HG02763 (cell line): ENCODE measurements at regions not wholly inside any gene's neighbourhood (a gene's known extent, or its start where the extent isn't known, plus 50 kb on each side); places are given as distances from the start of the nearest gene placed in this dataset.
A peak's percentile ranks its signal among the peaks of the same experiment; 100 is the strongest.

ENCODE experiments used
- ATAC-seq: cut with Tn5 transposase; IDR thresholded peaks from one replicate; pipeline ENCODE4 v1.9.1; 2021; ENCODE audit warnings: mild to moderate bottlenecking, moderate library complexity; ENCODE audit not compliant: unreplicated experiment

DNA sequence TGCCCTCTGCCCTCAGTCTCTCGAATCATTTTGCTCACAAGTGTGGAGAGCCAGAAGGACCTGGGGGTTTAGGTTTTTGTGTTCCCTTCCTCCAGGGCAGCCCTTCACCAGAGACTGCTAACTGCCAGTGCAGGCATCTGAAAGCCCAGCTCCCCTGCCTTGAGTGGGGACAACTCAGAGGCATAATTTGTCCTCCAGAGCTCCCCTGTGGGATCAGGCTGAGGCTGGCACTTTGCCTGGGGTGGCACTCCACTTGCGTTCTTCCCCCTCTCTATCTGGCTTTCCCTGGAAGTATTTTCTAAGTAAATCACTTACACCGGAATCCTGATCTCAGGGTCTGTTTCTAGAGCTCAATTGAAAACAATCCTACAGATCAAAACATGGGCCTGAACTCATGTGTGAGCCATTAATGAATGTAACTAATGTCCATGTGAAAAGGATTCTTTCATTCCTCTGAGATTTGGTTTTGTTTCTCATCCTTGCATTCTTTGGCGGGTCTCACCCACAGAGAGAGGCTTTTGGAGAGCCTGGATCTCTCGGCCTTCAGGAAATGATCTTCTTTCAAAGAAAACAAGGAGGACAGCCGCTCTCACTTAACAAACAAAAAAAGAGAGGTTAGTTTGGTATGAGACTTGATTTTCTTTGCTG lies 125.7 kb upstream of the RIPOR2 start:
- no peak for ATAC-seq

DNA sequence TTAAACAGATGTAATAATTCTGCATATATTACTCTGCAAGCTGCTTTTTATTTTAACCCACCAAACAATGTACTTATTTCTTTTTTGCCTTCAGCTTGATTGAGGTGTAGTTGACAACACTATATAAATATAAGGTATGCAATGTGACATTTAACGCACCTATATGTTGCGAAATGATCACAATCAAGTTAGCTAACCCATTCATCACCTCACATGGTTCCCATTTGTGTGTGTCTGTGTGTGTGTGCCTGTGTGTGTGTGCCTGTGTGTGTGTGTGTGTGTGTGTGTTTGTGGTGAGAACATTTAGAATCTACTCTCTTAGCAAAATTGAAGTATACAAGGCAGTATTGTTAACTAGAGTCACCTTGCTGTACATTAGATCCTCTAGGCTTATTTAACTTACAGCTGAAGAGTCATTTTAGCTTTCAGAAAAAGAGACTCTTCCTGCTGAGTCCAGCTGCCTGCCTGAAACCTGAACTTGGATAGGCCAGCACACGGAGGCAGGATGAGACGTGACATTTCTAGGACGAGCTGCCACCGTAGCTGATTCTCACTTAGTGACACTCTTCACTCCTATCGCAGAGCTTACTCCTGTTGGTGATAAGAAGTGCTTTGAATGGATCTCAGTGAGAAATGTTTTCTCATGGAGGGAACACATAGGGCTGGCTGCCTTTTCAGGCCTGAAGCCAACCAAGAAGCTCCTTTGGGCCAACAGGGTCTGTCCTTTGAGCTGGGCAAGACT lies 126.5 kb upstream of the RIPOR2 start:
- ATAC-seq, result no peak

DNA sequence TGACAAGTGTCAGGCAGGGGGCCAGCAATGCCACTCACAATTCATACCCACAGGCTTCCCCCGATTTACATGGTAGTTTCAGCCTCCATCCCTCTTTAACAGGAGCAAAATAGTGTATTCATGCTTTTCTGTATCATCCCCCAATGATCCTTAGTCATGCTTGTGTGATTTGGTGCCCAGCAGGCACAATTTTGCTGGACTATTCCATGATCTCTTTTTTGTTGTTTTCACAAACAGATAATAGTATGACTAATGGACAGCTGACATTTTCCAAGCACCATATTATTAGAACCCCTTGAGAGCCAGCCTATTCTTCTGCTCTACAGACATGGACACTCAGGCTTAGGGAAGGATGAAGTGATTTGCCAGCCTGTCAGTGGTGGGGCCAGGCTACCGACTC lies 128.2 kb upstream of the RIPOR2 start:
- ATAC-seq, result no peak

DNA sequence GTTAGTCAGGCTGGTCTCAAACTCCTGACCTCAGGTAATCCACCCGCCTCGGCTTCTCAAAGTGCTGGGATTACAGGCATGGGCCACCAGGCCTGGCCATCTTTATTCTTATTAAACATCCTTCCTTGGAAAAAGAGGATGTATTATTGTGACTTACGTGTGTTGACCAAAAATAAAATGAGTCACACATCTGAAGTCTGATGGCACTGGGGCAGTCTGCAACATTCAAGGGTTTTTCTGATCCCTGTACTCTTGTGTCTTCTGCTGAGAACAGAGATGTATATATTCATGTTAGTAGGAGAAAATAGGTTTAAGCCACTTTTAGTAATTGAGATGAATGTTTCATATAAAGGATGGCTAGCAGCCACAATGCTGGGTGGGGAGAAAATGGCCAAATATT lies 129.9 kb upstream of the RIPOR2 start:
- no peak for ATAC-seq

DNA sequence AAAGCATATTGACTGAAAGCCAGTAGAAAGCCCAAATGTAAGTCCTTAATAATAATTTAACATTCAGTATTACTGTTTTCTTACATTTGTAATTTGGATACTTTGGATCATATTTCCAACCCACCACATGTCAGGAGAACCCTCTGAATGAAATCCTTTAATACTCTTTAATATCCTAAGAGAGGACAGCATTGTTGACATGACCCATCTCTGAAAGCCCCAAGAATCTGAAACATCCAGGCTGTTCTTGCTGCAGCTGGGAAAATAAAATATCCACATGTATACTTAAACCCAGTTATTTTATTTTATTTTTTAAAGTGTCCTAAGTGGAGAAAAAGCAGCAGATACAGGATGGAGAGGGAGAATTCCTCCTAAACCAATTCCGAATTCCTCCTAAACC lies 130.8 kb upstream of the RIPOR2 start:
- no peak for ATAC-seq

DNA sequence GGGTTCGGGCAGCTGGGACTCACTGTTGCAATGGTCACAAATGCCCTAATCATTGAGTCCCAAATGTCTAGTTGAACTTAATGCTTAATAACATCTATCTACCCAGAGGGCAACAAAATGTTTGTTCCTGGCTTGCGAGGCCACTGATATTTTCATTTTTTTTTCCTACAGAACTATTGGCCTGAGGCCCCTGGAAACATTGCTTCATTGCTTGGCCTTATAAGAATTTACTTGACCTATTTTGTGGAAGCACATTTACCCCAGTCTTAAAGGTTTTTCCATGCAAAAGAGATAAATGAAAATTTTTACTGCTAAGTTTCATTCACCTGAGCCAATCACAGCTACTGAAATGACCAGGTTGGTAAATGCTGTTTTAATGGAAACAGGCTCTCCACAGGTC lies 133.1 kb upstream of the RIPOR2 start:
- no peak for ATAC-seq

DNA sequence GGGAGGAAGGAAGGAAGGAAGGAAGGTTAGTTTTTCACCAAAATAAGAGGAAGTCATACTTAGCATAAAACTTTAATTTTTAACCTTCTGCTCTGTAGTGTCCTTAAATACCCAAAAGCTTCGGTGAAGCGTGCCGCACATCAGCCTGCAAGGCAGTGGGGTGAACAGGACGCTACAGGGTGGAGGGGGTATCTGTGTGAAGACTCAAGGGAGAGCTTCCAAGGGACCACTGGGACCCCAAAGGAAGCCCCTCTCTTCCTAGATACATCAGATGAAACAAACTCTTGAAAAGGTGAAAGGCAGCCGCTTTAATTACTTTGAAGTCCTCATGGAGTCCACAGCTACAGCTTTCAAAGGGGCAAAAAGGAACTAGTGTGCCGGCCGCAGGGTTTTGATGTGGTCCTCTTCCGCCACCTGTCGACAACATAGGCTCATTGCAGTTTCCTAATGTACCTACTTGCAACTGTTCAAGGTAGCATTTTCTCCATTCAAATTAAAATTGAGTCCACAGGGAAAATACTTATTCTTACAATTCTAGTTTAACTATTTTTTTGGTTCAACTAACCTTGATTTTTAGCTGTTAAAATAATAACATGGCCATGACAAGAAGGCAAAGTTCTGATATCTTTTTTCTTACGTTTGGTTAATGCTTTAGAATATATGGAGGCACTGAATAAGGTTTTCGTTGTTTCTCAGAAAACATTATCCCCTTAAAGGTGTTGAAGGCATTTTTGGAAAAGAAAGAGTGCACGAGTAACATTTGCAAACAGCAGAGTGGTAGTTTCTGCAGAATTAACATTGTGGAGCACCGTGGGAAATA lies 135.0 kb upstream of the RIPOR2 start:
- peak; percentile 77 for ATAC-seq

DNA sequence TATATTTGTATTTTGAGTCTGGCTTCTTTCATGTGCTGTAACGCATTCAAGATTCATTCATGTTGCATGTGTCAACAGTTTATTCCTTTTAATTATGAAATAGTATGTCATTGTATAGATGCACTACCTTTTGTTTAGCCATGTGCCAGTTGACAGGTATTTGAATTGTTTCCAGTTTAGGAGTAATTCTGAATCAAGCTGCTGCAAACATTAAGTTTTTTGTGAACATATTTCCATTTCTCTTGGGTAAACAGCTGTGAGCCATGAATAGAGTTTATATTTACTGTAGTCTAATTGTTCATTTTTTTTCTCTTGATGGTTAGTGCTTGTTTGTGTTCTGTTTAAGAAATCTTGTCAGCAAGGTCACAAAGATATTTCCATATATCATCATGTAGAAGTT lies 142.4 kb upstream of the RIPOR2 start:
- no peak for ATAC-seq

DNA sequence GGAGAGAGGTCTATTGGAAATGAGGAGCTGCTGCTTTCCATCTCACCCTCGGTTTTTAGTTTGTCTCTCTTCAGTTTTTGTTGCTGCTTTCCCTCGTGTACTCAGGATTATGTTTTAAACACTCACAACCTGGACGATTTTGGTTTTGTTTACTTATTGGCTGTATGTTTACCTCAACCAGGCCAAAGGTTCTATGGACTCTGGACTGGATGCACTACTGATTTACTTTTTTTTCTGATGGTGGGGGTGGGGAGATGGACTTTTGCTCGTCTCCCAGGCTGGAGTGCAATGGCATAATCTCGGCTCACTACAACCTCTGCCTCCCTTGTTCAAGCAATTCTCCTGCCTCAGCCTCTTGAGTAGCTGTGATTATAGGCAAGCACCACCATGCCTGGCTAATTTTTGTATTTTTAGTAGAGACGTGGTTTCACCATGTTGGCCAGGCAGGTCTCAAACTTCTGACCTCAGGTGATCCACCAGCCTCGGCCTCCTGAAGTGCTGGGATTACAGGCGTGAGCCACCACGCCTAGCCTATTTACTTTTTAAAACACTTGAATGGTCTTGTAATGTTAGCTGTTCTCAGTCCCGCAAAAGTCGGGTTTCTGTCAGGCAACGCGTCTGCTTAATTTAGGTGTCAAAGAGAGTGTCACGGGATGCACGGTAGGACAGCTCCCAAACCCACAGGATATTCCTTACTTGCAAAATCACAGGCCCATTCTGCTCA lies 148.2 kb upstream of the RIPOR2 start:
- no peak for ATAC-seq

DNA sequence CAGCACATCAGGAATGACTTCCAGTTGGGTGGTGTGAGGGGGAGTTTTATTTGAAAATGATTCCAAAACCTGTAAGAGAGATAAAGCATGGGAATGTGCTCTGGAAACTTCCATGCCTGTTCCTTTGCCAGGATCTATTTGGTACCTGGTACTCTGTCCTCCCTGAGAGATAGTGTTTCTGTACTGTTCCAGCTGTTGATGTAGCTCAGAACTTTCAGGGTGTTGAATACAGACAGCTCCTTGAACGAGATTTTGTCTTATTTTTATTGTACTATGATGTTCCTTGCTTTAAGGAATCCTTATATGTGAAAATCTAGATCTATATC lies 148.7 kb upstream of the RIPOR2 start:
- no peak for ATAC-seq

DNA sequence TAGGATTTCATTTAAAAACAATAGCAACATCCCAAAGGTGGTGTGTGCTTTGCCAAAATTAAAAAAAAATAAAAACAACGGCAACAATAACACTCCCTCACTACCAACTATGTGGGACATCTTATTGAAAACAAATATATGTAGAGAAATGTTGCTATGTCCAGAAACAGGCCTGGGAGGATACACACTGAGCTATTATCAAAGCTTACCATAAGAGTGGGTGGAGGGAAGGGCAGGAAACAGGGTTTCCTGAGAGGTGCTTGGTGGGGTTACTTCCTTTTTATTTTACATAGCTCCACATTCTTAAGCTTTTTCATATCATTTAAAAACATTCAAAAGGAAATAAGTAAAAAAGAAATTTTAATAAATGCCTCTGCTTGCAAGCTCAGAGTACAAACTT lies 150.0 kb upstream of the RIPOR2 start:
- no peak for ATAC-seq

DNA sequence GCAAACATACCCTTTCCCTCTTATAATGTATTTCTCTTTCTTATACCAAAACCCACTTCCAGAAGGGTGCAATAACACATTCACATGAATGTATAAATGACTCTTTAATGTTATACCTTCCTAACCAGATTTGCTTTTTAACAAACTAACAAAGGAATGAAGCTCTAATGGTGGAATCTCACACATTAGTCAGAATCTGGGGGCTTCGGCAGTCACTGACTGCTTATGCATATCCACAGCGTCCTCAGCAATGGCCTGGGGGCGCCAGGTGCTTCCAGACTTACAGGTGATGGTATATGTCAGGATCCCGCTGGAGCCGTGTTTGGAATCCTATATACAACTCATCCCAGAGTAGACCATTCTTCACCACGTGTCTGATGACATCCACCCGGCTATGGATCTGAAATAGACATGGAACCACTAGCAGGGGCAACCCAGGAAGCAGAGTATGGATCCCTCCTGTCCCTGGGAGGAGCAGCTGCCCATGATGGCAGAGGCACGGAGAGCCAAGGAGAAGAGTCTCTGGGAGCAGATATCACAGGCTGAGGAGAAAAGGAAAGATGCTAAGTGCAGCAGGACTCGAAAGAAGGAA lies 150.8 kb upstream of the RIPOR2 start:
- no peak for ATAC-seq

DNA sequence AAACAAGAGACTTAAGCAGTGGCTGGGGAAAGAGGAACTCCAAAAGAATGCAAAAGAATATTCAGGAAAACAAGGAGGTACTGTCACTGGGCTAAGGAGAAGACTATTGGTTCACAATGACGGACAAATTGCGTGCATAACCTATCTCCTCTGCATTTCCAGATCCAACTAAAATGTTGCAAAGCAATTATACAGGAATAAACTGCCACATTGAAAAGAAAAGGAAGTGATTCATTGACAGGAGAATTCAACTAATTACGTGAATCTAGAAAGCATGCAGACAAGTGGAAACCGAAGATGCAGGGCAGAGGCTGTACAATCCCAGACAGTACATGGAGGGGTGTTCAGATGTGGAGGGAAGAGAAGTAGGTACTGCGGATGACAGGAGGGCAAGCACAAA lies 152.8 kb upstream of the RIPOR2 start:
- ATAC-seq, result no peak

DNA sequence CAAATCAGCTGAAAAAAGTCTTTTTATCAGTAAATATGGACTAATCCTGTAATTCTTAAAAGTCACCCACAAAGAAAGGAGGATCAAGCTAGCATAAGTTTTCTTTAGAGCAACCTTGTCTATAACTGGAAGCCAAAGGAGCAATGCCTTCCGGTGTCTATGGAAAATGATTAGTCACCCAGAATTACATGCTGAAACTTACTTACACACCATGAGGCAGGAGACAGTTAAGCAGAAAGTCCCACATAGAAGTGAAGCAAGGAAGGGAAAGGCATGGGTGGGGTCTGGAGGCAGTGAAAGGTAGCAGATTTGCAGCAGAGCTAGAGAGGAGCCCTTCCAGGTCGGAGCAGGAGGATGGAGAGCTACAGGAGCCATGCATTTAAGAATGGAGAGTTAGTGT lies 153.7 kb upstream of the RIPOR2 start:
- no peak for ATAC-seq

DNA sequence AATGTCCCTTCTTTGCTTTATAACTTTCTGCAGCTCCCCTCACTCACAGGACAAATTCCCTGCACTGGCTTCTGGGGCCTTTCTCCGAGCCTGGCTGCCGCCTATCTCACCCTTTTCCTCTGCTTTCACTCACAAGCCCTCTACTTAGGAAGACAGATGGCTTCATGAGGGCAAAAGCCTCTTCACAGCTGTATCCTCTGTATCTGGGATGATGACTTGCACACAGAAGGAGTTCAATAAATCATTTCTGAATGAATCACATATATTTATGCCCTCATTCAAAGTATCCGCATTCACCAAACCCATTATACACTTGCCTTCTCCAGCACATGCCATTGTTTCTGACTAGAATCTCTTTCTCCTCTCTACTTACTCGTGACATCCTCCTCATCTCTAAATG lies 159.0 kb upstream of the RIPOR2 start:
- no peak for ATAC-seq

DNA sequence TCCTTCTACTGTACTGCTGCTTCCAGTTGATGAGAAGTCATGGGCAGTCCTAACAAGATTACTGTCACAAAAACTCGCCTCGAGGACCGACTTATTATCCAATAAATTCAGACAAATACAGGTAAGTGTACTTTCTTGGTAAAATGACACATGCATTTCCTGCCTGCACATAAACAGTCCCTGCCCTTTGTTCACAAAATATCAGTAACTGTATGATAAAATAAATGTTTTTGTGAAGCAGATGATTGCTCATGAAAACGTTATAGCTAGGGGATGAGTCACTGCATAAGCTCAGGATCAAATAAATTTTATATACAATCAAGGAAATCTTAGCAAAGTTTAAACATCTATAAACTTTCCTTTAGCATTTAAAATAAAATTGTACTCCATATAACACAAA lies 164.5 kb upstream of the RIPOR2 start:
- no peak for ATAC-seq

DNA sequence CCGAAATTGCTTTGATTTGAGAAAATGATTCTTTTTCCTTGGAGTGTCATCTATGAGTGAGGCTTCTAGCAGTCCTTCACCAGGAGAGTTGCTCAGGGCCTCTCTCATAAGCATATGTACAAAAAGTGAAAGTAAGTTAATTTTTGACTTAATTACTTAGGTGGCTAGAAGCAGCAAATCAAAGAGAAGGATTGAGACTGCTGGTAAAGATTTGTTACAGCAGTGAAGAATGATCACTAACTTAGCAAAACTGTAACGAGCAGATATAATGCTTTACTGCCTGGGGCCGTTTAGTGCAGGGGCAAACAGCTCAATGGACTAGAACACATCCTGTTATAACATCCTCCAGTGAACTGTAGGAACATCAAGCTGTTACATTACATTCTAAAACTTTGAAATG lies 167.8 kb upstream of the RIPOR2 start:
- no peak for ATAC-seq

DNA sequence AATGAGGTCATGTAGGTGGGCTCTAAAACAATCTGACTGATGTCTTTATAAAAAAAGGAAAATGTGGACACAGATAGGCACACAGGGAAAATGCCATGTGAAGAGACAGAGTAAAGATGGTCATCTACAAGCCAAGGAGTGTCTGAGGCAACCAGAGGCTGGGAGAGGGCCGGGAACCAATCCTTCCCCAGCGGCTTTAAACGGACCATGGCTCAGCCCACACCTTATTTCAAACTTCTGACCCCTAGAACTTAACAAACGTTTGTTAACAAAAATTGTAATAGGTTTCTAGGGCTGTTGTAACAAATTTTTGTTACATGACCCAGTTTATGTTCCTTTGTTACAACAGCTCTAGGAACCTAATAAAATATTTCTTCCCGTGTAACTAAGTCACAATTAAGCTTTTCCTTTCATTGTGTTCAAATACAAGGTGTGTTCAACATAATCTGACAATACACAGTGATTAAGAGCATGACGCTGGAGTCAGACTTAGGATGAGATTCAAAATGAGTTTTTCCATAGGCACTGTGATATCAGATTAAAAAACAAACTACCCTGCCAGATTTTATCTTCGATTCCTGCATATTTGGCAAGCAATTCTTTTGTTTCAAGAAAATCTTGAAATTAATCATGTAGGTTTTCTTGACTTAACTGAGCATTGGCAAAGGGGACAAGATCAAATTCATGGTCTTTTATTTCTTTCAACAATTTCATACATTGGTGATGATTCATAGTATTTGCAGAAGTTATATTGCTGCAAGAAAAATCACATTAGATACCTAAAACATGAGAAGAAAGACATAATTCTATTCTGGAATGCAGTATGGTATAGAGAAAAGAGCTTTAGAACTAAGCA lies 169.5 kb upstream of the RIPOR2 start:
- ATAC-seq, result no peak

DNA sequence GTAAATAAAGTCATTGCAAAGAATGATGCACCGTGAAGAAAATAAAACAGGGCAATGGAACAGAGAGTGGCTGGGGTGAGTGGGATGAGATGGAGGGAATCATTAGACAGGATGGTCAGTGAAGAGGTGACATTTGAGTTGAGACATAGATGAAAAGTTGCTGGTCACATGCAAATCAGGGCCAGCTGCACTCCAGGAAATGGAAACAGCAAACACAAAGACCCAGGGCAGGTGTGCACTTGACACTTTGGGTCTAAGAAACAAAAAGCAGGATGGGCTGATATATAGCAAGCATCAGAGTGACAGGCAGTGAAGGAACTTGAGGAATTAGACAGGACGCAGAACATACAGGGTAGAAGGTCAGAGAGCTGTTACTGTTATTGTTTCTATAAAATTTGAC lies 171.5 kb upstream of the RIPOR2 start:
- ATAC-seq, result peak; percentile 75

DNA sequence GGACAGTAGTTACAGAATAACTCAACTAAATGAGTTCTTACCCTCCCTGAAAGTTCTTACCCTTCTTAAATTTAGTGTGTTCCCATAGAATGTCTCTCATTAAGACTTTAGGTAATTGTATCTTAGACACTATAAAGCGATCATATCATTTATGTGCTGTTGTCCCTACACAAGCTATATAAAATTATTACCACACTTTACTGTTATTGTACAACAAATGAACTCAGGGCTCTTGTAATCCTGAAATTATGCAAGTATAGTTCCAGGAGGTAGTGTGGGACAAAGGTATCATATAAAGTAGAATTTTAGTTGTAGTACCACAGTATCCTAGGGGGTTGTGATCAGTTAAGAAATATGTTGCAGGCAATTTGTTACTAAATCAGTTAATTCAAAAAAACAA lies 167.4 kb upstream of the CARMIL1 start:
- no peak for ATAC-seq
